RWPE1 (cell line): ENCODE measurements at regions not wholly inside any gene's neighbourhood (a gene's known extent, or its start where the extent isn't known, plus 50 kb on each side); places are given as distances from the start of the nearest gene placed in this dataset.
"Not testable (repeated sequence)": the region's sequence is repeated elsewhere in the genome, so short reads cannot be mapped to it uniquely, and the experiment has no call there.

Experiments used
- CTCF ChIA-PET: fragments of 350-600 bp; sonication (Branson Sonifier 250); formaldehyde crosslinking; extraction: SDS; loops from one replicate; lab custom pipeline; 2021; lab: Yijun Ruan, JAX
- POLR2A ChIA-PET: fragments of 400-600 bp; formaldehyde crosslinking; extraction: SDS; loops from one replicate; lab custom pipeline; 2020; ENCODE audit warnings: antibody characterized with exemption; ENCODE audit not compliant: low non-redundant PET; lab: Yijun Ruan, JAX
- DNase-seq: peaks from one replicate; pipeline ENCODE4 v3.0.0; 2012; ENCODE audit warnings: low spot score
- H3K27ac ChIP-seq: fragments of 450-650 bp; 2 replicates; pipeline ENCODE4 v1.5.1; 2017
- CTCF ChIP-seq: fragments of 450-650 bp; conservative IDR thresholded peaks from 2 replicates; pipeline ENCODE4 v1.5.1; 2017; ENCODE audit warnings: low read depth, mild to moderate bottlenecking

GRCh38 chr20:30500829-30501440 lies 756.5 kb upstream of the DEFB115 start:
- no peak for DNase-seq
- no peak overlapping the region for H3K27ac ChIP-seq
- no peak for TF ChIP-seq CTCF
- POLR2A ChIA-PET: no interaction called here
- CTCF ChIA-PET: no interaction called here

- no peak for DNase-seq
- no peak for TF ChIP-seq CTCF
- no peak overlapping the region for H3K27ac ChIP-seq
- ChIA-PET CTCF (no interaction called here), POLR2A (no interaction called here)
Measured at GRCh38 chr20:30502670-30503069, 754.8 kb upstream of the DEFB115 start.

GRCh38 chr20:30503204-30503603 lies 754.3 kb upstream of the DEFB115 start:
- CTCF ChIA-PET, POLR2A ChIA-PET: not testable (repeated sequence)

GRCh38 chr20:30503992-30504570 lies 753.4 kb upstream of the DEFB115 start:
- DNase-seq: no peak
- CTCF ChIA-PET: no interaction called here
- H3K27ac ChIP-seq: no peak overlapping the region
- POLR2A ChIA-PET: no interaction called here
- TF ChIP-seq CTCF: no peak

More at GRCh38 chr20:30503204-30503603, 754.3 kb upstream of the DEFB115 start:
- not testable (repeated sequence) for DNase-seq, H3K27ac ChIP-seq

GRCh38 chr20:30505566-30505965 lies 751.9 kb upstream of the DEFB115 start:
- POLR2A ChIA-PET: no interaction called here
- CTCF ChIA-PET: no interaction called here
- DNase-seq: no peak
- H3K27ac ChIP-seq: no peak overlapping the region
- no peak for TF ChIP-seq CTCF

GRCh38 chr20:30506100-30506499 lies 751.4 kb upstream of the DEFB115 start:
- TF ChIP-seq CTCF: no peak
- ChIA-PET POLR2A (no interaction called here), CTCF (no interaction called here)
- no peak overlapping the region for H3K27ac ChIP-seq
- no peak for DNase-seq

- POLR2A ChIA-PET, CTCF ChIA-PET, DNase-seq, H3K27ac ChIP-seq: not testable (repeated sequence)
Measured at GRCh38 chr20:30508382-30508781, 749.1 kb upstream of the DEFB115 start.
